ENCODE measurements at regions not wholly inside any gene's neighbourhood (a gene's known extent, or its start where the extent isn't known, plus 50 kb on each side); places are given as distances from the start of the nearest gene placed in this dataset.

DNA sequence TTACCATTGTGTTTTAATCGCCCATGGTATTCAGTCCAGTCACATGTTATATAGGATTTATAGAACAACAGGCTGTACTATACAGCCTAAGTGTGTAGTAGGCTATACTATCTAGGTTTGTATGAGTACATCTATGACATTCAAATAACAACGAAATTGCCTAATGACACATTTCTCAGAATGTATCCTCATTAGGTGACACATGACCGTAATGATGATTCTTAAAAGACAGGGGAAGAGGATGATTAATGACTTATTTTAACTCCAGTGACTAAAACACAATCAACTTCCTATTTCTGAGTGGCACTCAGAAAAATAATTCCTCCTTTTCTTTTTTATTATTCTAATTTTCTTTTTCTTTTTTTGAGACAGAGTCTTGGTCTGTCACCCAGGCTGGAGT is 63.0 kb upstream of the ACSL3 start:
- DNase-seq, result peak; percentile 5

DNA sequence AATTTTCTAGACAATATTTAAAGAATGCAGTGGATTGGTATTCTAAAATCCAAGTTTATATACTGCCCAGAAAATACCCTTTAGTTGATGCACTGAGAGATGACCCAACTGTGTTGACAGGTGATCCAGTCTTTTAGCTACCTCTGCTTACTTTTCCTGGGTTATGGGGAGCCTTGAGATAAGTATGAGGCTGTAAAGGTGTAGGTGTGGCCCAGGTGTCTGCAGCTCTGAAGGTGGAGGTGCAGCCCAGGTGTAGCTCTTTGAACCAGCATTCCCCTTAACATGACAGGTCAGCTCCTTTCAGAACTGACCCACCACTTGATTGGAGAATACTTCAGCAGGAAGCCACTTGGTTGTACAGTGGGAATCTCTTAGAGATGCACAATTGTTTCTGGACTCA is 62.3 kb upstream of the ACSL3 start:
- no peak for DNase-seq

DNA sequence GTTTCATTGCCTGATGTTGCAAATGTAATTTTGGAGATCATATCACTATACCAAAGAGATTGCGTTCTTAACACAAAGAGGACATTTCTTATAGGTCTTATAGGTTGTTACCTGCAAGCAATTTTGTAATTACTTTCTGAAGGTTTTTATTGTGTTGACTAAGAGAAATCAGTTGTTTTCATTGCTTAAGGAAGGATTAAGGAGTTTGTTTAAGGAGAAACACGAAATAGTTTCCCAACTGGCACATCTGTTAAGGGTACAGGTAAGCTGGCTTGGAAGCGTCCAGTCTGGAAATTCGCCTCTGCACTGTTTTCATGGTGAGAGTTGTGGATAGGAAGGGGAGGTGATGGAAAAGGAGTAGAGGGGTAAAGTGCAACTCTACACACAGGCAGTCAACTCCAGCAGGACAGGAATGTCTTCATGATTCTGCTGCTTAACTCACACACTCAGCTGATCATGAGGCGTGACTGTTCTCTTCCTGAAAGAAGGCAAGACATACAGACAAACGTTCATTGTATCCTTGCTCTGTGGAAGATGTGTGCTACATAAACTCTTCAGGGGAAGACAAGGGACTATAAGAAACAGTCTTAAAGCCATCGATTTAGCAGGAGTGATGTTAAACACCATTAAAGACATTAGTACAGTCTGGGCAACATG is 61.4 kb upstream of the ACSL3 start:
- DNase-seq, result no peak

DNA sequence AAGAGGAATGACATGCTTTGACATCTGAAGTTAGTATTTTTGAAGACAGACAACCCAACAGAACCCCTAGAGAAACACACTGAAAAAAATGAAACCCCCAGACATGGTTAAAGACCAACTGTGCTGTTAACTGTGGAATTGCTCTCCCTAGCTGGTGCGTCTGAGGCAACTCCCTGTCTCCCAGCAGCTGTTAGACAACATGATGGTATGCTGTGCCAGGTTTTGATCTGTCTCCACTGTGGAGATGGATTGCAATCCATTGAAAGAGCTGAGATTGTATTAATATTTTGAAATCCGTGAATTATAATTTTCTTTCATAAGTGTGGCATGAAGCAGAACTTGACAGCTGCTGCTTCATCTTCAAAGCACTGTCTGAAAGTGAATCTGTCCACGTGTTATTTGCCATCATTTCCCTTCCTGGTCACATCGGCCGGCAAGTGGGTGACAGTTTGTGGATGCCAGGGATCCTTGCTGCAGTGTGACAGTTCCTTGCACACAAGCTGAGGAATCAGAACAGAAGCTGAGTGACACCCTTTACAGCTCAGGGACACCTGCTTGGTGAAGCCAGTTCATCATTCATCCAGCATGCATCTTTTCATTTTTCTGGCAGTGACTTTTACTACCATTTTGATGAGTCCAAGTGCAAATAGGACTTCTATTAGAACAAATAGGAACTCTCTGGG is 58.2 kb upstream of the ACSL3 start:
- no peak for DNase-seq

DNA sequence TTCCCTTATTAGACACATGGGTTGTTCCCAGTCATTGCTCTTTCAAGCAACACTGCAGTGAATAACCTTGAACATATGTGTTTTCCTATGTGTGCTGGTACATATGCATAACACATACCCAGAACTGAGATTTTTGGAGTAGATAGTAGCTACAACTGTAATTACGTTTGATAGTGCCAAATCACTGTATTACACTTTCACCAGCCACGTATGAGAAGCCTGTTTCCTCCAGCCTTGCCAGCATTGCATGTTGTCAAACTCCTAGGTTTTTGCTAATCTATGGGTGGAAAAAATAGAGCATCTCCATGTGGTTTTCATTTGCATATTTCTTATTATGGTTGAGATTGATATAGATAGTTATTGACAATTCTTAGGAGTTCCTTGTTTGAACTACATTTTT is 56.5 kb upstream of the ACSL3 start:
- DNase-seq, result no peak

DNA sequence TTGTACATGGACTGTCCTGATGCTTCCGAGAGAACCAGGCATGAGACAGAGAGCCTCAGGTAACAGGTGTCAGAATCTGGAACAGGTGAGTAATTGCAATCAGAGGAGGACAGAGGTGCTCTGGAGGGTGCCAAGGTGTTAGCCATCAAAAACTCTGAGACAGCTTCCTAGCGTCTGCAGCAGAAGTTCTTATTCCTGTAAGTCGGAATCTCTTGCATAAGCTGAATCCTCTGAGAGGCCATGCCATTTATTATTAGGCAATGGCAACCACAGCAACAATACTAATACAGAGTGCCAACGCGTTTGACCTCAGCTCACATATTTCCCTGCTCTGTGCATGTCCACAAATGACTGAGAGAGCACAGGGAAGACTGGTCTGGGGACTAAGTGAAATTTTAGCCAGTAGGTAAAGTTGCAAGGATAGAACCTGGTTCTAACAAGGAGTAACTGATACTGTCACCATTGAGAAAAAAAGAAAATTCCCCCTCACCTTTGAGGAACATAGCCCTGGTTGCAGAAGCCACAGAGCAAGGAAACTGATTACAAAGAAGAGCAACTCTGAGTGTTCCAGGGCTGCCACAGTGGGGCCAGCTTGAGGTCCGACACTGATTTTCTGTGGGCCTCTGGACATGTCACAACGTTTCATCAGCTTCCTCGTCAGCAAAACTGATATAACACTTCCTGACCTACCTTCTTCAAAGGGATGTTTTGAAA is 55.1 kb upstream of the ACSL3 start:
- no peak for DNase-seq

DNA sequence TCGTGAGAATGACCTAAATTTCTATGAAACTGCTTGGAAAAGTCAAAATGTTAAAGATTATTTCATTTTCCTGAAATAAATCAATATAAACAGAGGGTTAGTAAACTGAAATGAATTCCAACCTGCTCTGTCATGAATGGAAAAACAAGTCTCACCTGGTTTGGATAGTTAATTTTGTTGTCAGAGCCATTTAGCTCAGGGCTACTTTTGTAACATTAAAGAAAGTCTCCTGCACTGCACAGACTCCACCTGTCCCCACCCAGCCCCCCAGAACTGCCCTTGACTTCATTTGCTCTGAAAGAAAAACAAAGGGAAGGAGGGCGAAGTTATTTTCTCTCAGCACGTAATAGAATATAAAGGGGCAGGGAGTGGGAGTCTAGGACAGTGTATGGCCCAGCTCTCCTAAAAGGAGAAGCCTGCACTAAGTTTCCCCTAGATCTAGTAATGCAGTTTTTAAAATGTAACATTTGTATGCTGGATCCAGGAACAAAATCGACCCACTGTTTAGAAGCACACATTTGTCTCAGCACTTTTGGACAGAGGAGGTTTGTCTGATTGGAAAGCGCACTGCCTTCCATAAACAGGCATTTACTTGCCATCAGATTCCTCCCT is 54.2 kb upstream of the ACSL3 start:
- no peak for DNase-seq

DNA sequence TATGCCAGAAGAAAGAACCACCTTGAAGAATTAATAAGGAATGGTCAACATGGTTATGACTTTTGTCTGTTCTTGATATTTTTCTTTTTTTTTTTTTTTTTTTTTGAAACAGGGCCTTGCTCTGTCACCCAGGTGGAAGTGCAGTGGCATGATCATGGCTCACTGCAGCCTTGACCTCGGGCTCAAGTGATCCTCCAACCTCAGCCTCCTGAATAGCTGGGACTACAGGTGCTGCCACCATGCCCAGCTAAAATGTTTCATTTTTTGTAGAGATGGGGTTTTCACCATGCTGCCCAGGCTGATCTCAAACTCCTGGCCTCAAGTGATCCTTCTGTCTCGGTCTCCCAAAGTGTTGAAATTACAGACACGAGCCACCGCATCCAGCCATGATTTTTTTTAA is 53.4 kb upstream of the ACSL3 start:
- no peak for DNase-seq

DNA sequence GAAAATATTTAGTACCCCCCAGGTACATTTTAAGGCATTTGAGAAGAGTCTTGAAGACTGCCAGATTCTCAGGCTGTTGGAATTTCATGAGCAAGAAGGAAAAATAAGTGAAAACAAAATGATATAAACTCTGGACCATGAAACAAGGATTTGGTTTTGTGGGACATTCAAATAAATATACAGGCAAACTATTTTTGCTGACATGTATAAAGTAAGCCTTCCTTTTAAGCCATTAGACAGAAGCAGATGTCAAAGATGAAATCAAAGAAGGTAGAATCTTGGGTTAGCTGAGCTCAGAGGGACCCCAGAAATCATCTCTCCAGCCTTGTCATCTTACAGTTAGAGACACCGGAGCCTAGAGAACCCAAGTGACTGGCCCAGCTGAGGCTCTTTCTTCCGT is 51.3 kb upstream of the ACSL3 start:
- no peak for DNase-seq

DNA sequence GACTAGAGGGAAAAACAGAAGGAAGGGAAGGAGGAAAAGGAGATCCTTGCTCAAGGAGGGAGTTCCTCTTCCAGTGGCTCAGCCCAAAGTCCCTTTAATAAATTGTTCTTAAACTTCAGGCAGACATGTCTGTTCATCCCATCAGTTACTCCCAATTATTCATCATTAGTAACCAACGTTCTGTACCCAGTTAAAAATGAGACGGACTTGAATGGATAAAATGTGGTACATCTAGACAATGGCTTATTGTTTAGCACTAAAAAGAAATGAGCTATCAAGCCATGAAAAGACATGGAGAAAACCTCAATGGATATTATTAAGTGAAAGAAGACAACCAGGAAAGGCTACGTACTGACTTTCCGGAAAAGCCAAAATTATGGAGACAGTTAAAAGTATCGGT is 50.8 kb upstream of the ACSL3 start:
- no peak for DNase-seq

All from hematopoietic multipotent progenitor cell treated with erythropoietin and hydrocortisone succinate and interleukin-3 and kit ligand, for 6 days (in vitro differentiated cells).